Activated T-helper 17 cell treated with anti-CD3 and anti-CD28 coated beads, Interleukin-2, amount 50 U/mL, for 72 hours (primary cell): ENCODE measurements at regions not wholly inside any gene's neighbourhood (a gene's known extent, or its start where the extent isn't known, plus 50 kb on each side); places are given as distances from the start of the nearest gene placed in this dataset.

Source experiments
- ATAC-seq: fragments of 150-1000 bp; cut with Tn5 transposase; replicated peaks from 2 replicates; pipeline ENCODE4 v1.10.0; 2021; ENCODE audit warnings: mild to moderate bottlenecking, moderate library complexity
- H3K27ac Mint-ChIP-seq: one replicate; pipeline ENCODE4 v1.8.0; 2022; ENCODE audit warnings: mixed read lengths
- H3K27me3 Mint-ChIP-seq: one replicate; pipeline ENCODE4 v1.8.0; 2022; ENCODE audit warnings: mixed read lengths
- H3K36me3 Mint-ChIP-seq: one replicate; pipeline ENCODE4 v1.8.0; 2022; ENCODE audit warnings: low read depth, mild to moderate bottlenecking, mixed read lengths
- H3K4me1 Mint-ChIP-seq: one replicate; pipeline ENCODE4 v1.8.0; 2022; ENCODE audit warnings: mixed read lengths
- H3K4me3 Mint-ChIP-seq: one replicate; pipeline ENCODE4 v1.8.0; 2022; ENCODE audit warnings: mild to moderate bottlenecking, mixed read lengths
- H3K9me3 Mint-ChIP-seq: one replicate; pipeline ENCODE4 v1.8.0; 2022; ENCODE audit warnings: mixed read lengths

DNA sequence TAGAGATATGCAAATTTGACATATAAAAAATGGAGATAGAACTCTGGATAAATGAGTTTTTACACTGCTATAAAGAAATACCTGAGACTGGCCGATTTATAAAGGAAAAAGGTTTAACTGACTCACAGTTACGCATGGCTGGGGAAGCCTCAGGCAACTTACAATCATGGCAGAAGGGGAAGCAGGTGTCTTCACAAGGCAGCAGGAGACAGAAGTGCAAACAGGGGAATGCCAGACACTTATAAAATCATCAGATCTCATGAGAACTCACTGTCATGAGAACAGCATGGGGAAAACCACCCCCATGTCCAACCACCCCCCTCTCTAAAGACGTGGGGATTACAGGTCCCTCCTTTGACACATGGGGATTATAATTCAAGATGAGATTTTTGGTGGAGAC, 1540.2 kb upstream of the SLC39A10 start:
- Mint-ChIP-seq H3K27me3 (peaks cover 4% of the 10 kb centered on the region), H3K4me3 (no peak overlapping the region), H3K36me3 (no peaks in the 10 kb centered on the region), H3K27ac (no peak overlapping the region), H3K9me3 (no peaks in the 10 kb centered on the region), H3K4me1 (no peaks in the 10 kb centered on the region)
- ATAC-seq, result no peak

- Mint-ChIP-seq H3K4me1 (no peaks in the 10 kb centered on the region), H3K27ac (no peak overlapping the region), H3K27me3 (no peaks in the 10 kb centered on the region), H3K4me3 (no peak overlapping the region), H3K36me3 (no peaks in the 10 kb centered on the region), H3K9me3 (no peaks in the 10 kb centered on the region)
- ATAC-seq, result no peak
These were observed 1551.7 kb upstream of the SLC39A10 start for GRCh38 chr2:194105358-194105757.

DNA sequence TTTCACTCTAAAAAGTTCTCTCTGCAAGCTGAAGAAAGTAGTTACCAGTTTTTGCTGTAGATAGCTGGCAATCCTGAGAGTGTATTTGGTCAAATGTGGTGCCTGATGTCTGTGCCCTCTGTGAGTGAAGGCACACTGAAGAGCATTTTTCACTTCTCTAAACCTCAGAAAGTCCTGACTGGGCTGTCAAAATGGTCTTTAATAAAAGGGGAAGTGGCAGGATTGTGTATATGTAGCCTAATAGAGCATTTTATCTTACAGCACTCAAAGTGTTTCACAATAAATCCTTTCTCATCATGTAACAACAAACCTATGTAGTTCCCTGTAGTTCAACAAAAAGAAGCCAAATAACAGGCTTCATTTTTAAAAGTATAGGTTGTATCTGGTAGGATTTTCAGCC, 1552.3 kb upstream of the SLC39A10 start:
- no peak for ATAC-seq
- Mint-ChIP-seq H3K9me3 (no peaks in the 10 kb centered on the region), H3K27ac (no peak overlapping the region), H3K36me3 (no peaks in the 10 kb centered on the region), H3K4me3 (no peak overlapping the region), H3K4me1 (no peaks in the 10 kb centered on the region), H3K27me3 (no peaks in the 10 kb centered on the region)

DNA sequence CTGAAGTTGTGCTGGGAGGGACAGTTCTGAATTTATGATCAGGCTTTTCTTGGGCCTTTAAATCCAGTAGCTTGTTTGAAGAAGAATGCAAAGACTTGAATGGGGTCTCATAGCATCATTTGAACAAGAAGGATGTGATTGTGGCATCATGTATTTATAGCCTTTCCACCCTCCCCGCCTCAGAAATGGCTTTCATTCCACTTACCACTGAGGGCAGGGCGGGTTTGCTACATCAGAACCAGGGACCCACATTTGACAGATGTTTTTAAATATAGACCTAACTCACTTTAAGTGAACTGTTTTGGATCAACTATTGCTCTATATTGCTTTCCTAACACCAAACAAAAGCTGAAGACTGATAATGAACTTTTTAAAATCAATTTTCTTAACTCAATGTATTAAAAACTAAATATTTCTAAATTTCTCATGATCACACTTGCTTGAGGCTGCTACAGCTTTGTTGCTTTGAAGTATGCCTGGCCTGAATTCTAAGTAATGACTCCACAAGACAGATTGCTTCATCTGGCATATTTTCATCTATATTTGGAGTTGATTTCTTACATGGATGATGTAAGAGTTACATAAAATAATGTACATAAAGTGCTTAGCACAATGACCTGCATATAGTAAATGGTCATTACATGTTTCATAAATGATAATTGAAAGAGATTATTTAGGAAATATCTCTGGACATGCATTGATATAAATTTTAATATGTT, 1552.9 kb upstream of the SLC39A10 start:
- no peak for ATAC-seq
- H3K4me3 Mint-ChIP-seq, result no peak overlapping the region
- no peaks in the 10 kb centered on the region for H3K9me3 Mint-ChIP-seq
- no peaks in the 10 kb centered on the region for H3K4me1 Mint-ChIP-seq
- no peaks in the 10 kb centered on the region for H3K27me3 Mint-ChIP-seq
- H3K36me3 Mint-ChIP-seq, result no peaks in the 10 kb centered on the region
- H3K27ac Mint-ChIP-seq, result no peak overlapping the region

- Mint-ChIP-seq H3K4me3 (no peak overlapping the region), H3K27me3 (no peaks in the 10 kb centered on the region), H3K36me3 (no peaks in the 10 kb centered on the region), H3K27ac (no peak overlapping the region), H3K4me1 (no peaks in the 10 kb centered on the region), H3K9me3 (no peaks in the 10 kb centered on the region)
- ATAC-seq, result no peak
These were observed 1554.5 kb upstream of the SLC39A10 start for GRCh38 chr2:194102546-194102945.

DNA sequence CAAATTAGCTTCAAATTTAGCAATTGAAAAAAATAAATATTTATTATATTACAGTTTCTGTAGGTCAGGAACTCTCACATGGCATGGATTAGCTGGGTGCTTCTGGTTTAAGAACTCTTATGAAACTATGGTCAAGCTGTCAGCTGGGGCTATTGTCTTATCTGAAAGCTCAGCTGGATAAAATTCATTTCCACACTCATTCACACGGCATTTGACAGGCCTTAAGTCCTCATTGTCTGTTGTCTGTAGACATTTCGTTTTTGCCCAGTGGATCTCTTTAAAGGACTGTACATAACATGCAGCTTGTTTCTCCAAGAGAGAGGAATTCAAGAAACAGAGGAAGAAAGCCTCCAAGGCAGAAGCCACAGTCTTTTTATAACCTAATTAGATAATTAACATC, 1556.8 kb upstream of the SLC39A10 start:
- no peak for ATAC-seq
- no peaks in the 10 kb centered on the region for H3K9me3 Mint-ChIP-seq
- no peak overlapping the region for H3K27ac Mint-ChIP-seq
- H3K4me3 Mint-ChIP-seq, result no peak overlapping the region
- no peaks in the 10 kb centered on the region for H3K36me3 Mint-ChIP-seq
- no peaks in the 10 kb centered on the region for H3K4me1 Mint-ChIP-seq
- no peaks in the 10 kb centered on the region for H3K27me3 Mint-ChIP-seq

- Mint-ChIP-seq H3K27me3 (no peaks in the 10 kb centered on the region), H3K36me3 (no peaks in the 10 kb centered on the region), H3K4me1 (no peaks in the 10 kb centered on the region), H3K27ac (no peak overlapping the region), H3K4me3 (no peak overlapping the region), H3K9me3 (no peaks in the 10 kb centered on the region)
- no peak for ATAC-seq
These were observed 1560.6 kb upstream of the SLC39A10 start for GRCh38 chr2:194096402-194096801.

GRCh38 chr2:194095359-194095758, 1561.7 kb upstream of the SLC39A10 start:
- ATAC-seq, result no peak
- Mint-ChIP-seq H3K4me3 (no peak overlapping the region), H3K27ac (no peak overlapping the region), H3K4me1 (no peaks in the 10 kb centered on the region), H3K27me3 (no peaks in the 10 kb centered on the region), H3K9me3 (no peaks in the 10 kb centered on the region), H3K36me3 (no peaks in the 10 kb centered on the region)

DNA sequence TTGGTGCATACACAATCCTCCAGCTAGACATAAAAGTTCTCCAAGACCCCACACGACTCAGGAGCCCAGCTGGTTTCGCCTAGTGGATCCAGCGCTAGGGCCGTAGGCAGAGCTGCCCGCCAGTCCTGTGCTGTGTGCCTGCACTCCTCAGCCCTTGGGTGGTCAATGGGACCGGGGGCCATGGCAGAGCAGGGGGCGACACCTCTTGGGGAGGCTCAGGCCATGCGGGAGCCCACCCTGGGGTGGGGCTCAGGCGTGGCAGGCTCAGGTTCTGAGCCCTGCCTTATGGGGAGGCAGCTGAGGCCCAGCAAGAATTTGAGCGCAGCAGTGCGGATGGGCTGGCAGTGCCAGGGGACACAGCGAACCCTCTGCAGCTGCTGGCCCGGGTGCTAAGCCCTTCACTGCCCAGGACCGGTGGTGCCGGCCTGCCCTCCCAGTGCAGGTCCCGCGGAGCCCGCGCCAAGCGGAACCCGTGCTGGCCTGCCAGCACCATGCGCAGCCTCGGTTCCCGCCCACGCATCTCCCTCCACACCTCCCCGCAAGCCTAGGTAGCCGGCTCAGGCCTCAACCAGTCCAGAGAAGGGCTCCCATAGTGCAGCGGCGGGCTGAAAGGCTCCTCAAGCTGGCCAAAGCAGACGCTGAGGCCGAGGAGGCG, 1566.6 kb upstream of the SLC39A10 start:
- no peak for ATAC-seq
- H3K27me3 Mint-ChIP-seq, result no peaks in the 10 kb centered on the region

DNA sequence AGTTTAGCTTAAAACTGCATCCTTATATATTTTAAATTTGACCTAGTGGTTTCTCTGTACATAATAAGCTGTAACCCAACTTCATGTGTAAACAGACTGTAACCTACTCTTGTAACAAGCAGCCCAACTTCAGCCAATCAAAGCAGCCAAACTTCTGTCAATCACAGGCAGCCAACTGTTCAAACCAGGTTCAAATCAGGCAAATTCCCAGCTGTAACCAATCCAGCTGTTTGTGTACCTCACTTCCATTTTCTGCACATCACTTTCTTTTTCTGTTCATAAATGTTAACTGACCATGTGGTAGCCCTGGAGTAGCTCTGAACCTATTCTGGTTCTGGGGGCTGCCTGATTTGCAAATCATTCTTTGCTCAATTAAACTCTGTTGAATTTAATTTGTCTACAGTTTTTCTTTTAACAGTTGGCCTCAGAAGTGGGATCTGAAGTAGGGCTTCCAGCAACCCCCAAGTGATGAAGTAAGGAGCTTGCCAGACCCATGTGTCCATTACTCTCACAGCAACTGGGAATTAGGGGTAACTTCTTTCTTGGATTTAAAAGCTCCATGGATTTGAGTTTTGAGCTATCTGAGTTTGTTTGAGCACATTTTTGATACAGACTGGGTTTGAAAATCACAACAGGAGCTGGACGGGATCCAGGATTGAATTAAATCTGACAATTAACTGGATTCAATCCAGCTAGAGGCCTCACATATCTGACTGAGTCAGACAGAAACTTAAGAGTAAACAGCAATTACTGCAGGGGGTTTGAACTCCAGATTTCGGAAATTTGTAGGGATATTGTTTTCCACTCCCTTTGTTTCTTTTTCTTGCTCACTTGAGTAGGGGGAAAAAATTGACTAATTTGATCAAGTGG, 1569.7 kb upstream of the SLC39A10 start:
- Mint-ChIP-seq H3K36me3 (no peaks in the 10 kb centered on the region), H3K9me3 (no peaks in the 10 kb centered on the region), H3K4me3 (no peak overlapping the region), H3K27me3 (no peaks in the 10 kb centered on the region), H3K4me1 (no peaks in the 10 kb centered on the region), H3K27ac (no peak overlapping the region)
- no peak for ATAC-seq

More for the DNA sequence above, 1566.6 kb upstream of the SLC39A10 start:
- Mint-ChIP-seq H3K4me3 (no peak overlapping the region), H3K9me3 (no peaks in the 10 kb centered on the region), H3K27ac (no peak overlapping the region), H3K4me1 (no peaks in the 10 kb centered on the region), H3K36me3 (no peaks in the 10 kb centered on the region)

DNA sequence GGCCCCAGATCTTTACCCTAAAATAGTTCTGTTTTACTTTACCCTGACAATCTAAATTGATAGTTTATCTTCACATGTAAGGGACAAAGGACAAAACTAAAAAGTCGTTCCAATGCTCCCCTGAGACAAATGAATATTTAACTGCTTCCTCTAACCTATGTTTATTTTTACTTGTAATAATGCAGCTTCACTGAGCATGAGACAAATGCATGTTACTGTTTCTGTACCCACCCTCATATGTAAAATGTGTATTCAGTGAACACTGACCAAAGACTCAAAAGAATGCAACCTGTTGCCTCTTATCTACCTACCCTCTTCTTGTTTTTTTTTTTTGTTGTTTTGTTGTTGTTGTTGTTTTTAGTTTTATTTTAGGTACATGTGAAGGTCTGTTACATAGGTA, 1570.9 kb upstream of the SLC39A10 start:
- no peak overlapping the region for H3K4me3 Mint-ChIP-seq
- no peak for ATAC-seq
- no peaks in the 10 kb centered on the region for H3K9me3 Mint-ChIP-seq
- no peaks in the 10 kb centered on the region for H3K4me1 Mint-ChIP-seq
- no peaks in the 10 kb centered on the region for H3K36me3 Mint-ChIP-seq
- H3K27me3 Mint-ChIP-seq, result no peaks in the 10 kb centered on the region
- no peak overlapping the region for H3K27ac Mint-ChIP-seq

GRCh38 chr2:194079989-194080388, 1577.0 kb upstream of the SLC39A10 start:
- no peaks in the 10 kb centered on the region for H3K36me3 Mint-ChIP-seq
- no peaks in the 10 kb centered on the region for H3K9me3 Mint-ChIP-seq
- no peak for ATAC-seq
- no peaks in the 10 kb centered on the region for H3K27me3 Mint-ChIP-seq
- no peak overlapping the region for H3K27ac Mint-ChIP-seq
- no peaks in the 10 kb centered on the region for H3K4me1 Mint-ChIP-seq
- H3K4me3 Mint-ChIP-seq, result no peak overlapping the region

DNA sequence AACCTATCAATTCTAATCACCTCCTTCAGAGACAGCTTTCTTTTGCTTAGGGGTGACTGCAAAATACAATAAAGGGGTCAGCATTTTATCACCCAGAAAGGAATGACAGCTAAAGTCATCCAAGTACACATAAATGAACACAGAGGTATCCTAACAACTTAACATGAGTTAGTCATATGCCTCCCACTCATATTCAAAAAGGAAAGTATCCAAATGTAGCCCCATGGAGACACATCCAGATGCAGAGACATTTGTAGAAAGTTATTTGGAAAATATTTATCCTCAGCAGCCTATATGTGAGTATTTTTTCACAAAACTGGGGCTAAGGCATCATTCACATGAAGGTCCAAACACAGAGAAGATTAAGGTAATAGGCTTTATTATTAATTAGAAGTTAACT, 1579.7 kb upstream of the SLC39A10 start:
- H3K27me3 Mint-ChIP-seq, result no peaks in the 10 kb centered on the region
- ATAC-seq, result no peak
- H3K4me3 Mint-ChIP-seq, result no peak overlapping the region
- peaks cover 5% of the 10 kb centered on the region for H3K9me3 Mint-ChIP-seq
- no peaks in the 10 kb centered on the region for H3K4me1 Mint-ChIP-seq
- H3K36me3 Mint-ChIP-seq, result no peaks in the 10 kb centered on the region
- no peak overlapping the region for H3K27ac Mint-ChIP-seq

- Mint-ChIP-seq H3K4me3 (no peak overlapping the region), H3K36me3 (no peaks in the 10 kb centered on the region), H3K9me3 (no peaks in the 10 kb centered on the region), H3K27ac (no peak overlapping the region), H3K4me1 (no peaks in the 10 kb centered on the region), H3K27me3 (no peaks in the 10 kb centered on the region)
- ATAC-seq, result no peak
These were observed 1594.6 kb upstream of the SLC39A10 start for GRCh38 chr2:194062401-194062800.

- Mint-ChIP-seq H3K27me3 (no peaks in the 10 kb centered on the region), H3K27ac (no peak overlapping the region), H3K9me3 (no peaks in the 10 kb centered on the region), H3K4me1 (no peaks in the 10 kb centered on the region), H3K4me3 (no peak overlapping the region), H3K36me3 (no peaks in the 10 kb centered on the region)
- no peak for ATAC-seq
These were observed 1596.8 kb upstream of the SLC39A10 start for GRCh38 chr2:194060269-194060668.
